ENCODE measurements at regions not wholly inside any gene's neighbourhood (a gene's known extent, or its start where the extent isn't known, plus 50 kb on each side); places are given as distances from the start of the nearest gene placed in this dataset.
A peak's percentile ranks its signal among the peaks of the same experiment; 100 is the strongest.

- TF ChIP-seq POLR2A (IDR thresholded peaks at IDR 0.05) (no peak), CTCF (IDR thresholded peaks at IDR 0.05) (no peak)
- DNase-seq = peak; percentile 2
- WGBS, 2 donors = 23 to 26% methylated on average over 10 of the region's 10 CpGs
Observed at GRCh38 chr9:106287091-106287631, 575.8 kb upstream of the ZNF462 start.

GRCh38 chr9:106287731-106288130, 575.2 kb upstream of the ZNF462 start:
- 83 to 85% methylated on average over 9 of the region's 9 CpGs for WGBS, 2 donors
- H3K4me3 ChIP-seq (replicated peaks in 1 of 3) = no peak overlapping the region
- DNase-seq = no peak
- intact Hi-C loops (cut with DNase I) = no loop called here
- no peaks in the 10 kb centered on the region for H3K27me3 ChIP-seq
- H3K9me3 ChIP-seq = no peaks in the 10 kb centered on the region
- H3K36me3 ChIP-seq = no peaks in the 10 kb centered on the region
- no peak for TF ChIP-seq CTCF (IDR thresholded peaks at IDR 0.05)
- TF ChIP-seq POLR2A (IDR thresholded peaks at IDR 0.05) = no peak
- no peaks in the 10 kb centered on the region for H3K4me1 ChIP-seq
- no peak overlapping the region for H3K27ac ChIP-seq

More at GRCh38 chr9:106287091-106287631, 575.8 kb upstream of the ZNF462 start:
- H3K4me3 ChIP-seq (replicated peaks in 1 of 3) = no peak overlapping the region
- intact Hi-C loops (cut with DNase I) = no loop called here
- H3K36me3 ChIP-seq = no peaks in the 10 kb centered on the region
- H3K27me3 ChIP-seq = no peaks in the 10 kb centered on the region
- no peak overlapping the region for H3K27ac ChIP-seq
- H3K4me1 ChIP-seq = no peaks in the 10 kb centered on the region
- no peaks in the 10 kb centered on the region for H3K9me3 ChIP-seq

GRCh38 chr9:106288689-106289088, 574.3 kb upstream of the ZNF462 start:
- Histone ChIP-seq H3K27me3 (no peaks in the 10 kb centered on the region), H3K4me3 (replicated peaks in 1 of 3) (no peak overlapping the region), H3K9me3 (no peaks in the 10 kb centered on the region), H3K36me3 (no peaks in the 10 kb centered on the region), H3K4me1 (no peaks in the 10 kb centered on the region), H3K27ac (no peak overlapping the region)
- no peak for TF ChIP-seq POLR2A (IDR thresholded peaks at IDR 0.05)
- TF ChIP-seq CTCF (IDR thresholded peaks at IDR 0.05) = no peak
- 92 to 97% methylated on average over 8 of the region's 8 CpGs for WGBS, 2 donors
- no peak for DNase-seq
- intact Hi-C loops (cut with DNase I) = no loop called here

- 78 to 86% methylated on average over 2 of the region's 2 CpGs for WGBS, 2 donors
- TF ChIP-seq CTCF (IDR thresholded peaks at IDR 0.05) (no peak), POLR2A (IDR thresholded peaks at IDR 0.05) (no peak)
Observed at GRCh38 chr9:106291786-106292185, 571.2 kb upstream of the ZNF462 start.

DNA sequence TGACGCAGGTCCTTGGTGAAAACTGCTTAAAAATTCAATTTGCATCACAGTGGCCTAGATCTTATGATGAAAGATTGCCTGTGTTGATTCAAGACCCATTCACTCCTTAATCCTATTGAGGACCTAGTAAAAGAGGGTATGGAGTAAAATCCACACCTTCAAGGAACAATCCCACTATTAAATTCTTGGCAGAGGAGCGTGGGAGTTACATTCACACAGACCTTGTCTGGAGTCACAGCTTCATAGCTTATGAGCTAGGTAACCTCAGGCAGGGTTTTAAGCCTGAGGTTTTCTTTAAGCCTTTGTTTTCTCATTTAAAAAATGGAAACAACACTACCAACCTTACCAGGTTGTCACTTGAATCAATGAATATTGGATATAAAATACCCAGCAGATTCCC, 566.5 kb upstream of the ZNF462 start:
- H3K4me3 ChIP-seq (replicated peaks in 1 of 3) = no peak overlapping the region
- TF ChIP-seq POLR2A (IDR thresholded peaks at IDR 0.05) = no peak
- no peak for TF ChIP-seq CTCF (IDR thresholded peaks at IDR 0.05)
- intact Hi-C loops (cut with DNase I) = no loop called here
- H3K27ac ChIP-seq = no peak overlapping the region
- no peak for DNase-seq
- H3K9me3 ChIP-seq = no peaks in the 10 kb centered on the region
- H3K36me3 ChIP-seq = no peaks in the 10 kb centered on the region
- no peaks in the 10 kb centered on the region for H3K27me3 ChIP-seq
- 92 to 95% methylated on average over 2 of the region's 2 CpGs for WGBS, 2 donors
- no peaks in the 10 kb centered on the region for H3K4me1 ChIP-seq

More at GRCh38 chr9:106291786-106292185, 571.2 kb upstream of the ZNF462 start:
- H3K4me1 ChIP-seq = no peaks in the 10 kb centered on the region
- no peak overlapping the region for H3K27ac ChIP-seq
- H3K4me3 ChIP-seq (replicated peaks in 1 of 3) = no peak overlapping the region
- no peak for DNase-seq
- intact Hi-C loops (cut with DNase I) = no loop called here
- no peaks in the 10 kb centered on the region for H3K36me3 ChIP-seq
- no peaks in the 10 kb centered on the region for H3K9me3 ChIP-seq
- H3K27me3 ChIP-seq = no peaks in the 10 kb centered on the region
